GM12864 (cell line): ENCODE measurements at regions not wholly inside any gene's neighbourhood (a gene's known extent, or its start where the extent isn't known, plus 50 kb on each side); places are given as distances from the start of the nearest gene placed in this dataset.

Source experiments
- DNase-seq: peaks from one replicate; pipeline ENCODE4 v3.0.0-alpha.2; 2011; ENCODE audit warnings: low read depth
- H3K4me3 ChIP-seq: 2 replicates; pipeline ENCODE4 v1.5.1; 2011; ENCODE audit warnings: mild to moderate bottlenecking, low read depth, low read length, control low read depth
- CTCF ChIP-seq: IDR thresholded peaks from 2 replicates; pipeline ENCODE4 v1.5.1; 2011; ENCODE audit warnings: low read depth, mild to moderate bottlenecking, moderate library complexity, low read length, control low read depth, inconsistent platforms; ENCODE audit errors: missing control alignments

- TF ChIP-seq CTCF = no peak
- no peak for DNase-seq
- H3K4me3 ChIP-seq = no peak overlapping the region
Observed at GRCh38 chr5:32996336-32996735, 285.2 kb downstream of the NPR3 start.

GRCh38 chr5:33008751-33009418 lies 297.8 kb downstream of the NPR3 start:
- no peak for DNase-seq
- TF ChIP-seq CTCF = no peak
- no peak overlapping the region for H3K4me3 ChIP-seq

DNA sequence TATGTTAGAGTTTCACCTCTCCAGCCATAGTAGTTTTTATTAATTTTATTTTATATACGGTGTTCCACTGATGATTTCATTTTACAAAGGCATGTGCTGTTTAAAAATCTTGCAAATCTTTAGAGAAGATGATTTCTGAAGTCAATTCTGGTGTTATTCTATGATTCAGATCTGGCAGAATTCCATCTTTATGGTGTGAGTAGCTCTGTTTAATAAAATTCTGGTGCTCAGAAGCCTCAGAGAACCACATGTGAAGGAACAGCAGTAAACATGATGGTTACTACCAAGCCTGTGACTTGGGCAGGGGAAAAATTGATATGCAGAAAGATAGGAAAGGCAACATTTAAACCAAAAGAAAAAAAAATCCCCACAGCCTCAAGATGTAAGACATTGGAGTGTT lies 299.7 kb downstream of the NPR3 start:
- TF ChIP-seq CTCF = no peak
- no peak overlapping the region for H3K4me3 ChIP-seq
- no peak for DNase-seq

DNA sequence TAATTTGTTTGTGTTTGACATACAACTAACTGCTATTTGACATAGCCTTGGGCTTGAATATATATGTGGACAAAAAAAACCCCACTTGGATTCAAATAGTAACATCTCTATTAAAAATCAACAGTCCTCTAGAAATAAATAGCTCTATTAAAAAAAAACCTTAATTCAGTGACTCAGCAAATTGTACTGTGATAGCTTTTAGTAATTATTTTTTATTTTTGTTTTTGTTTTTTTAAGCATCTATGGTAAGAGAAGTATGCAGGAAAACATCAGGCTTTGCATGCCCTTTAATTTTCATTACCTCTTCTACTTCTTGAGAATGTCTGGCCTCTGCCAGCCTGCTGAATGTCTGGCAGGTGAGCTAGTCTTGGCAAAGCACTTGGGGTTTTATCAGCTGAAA lies 300.7 kb downstream of the NPR3 start:
- no peak for DNase-seq
- H3K4me3 ChIP-seq = no peak overlapping the region
- TF ChIP-seq CTCF = no peak

- no peak overlapping the region for H3K4me3 ChIP-seq
- DNase-seq = no peak
- TF ChIP-seq CTCF = no peak
Observed at GRCh38 chr5:33023649-33024048, 312.5 kb downstream of the NPR3 start.

DNA sequence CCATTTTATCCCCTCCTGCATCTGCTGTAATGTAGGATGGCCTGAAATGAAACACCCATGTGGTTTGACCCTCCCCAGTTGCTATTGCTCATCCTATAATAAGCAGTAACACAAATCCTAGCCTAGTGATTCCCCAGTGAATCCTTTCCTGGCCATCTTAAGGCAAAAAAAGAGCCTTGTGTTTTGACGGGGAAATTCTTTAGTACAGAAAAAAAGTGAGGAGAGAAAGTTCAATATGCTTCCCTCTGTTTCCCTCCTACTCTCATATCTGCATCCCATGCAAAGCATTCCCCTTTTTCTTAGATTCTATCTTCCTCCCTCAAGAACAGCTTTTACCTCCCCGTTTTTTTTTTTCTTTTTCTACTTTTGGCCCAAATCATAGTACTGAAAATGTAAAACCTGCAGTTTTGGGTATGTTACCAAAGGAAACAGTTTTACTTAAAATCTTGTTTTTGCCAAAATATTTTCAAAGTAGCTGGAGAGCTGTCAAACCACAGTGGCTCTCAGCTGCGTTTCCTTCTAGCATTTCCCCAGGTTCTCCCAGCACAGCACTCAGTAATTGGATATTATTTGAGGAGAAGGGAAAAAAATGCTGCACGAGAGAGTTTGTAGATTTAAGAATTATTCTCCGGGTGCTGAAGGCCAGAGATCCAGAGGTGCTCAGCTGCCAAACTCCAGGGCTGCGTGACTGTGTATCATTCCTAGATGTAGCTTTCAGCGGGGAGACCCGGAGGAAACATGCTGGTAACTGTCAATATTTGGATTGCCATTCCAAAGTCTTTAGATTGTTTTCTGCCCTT lies 321.4 kb downstream of the NPR3 start:
- DNase-seq = no peak
- H3K4me3 ChIP-seq = no peak overlapping the region
- no peak for TF ChIP-seq CTCF
